Mesenchymal stem cell (in vitro differentiated cells and primary cell): ENCODE measurements at regions not wholly inside any gene's neighbourhood (a gene's known extent, or its start where the extent isn't known, plus 50 kb on each side); places are given as distances from the start of the nearest gene placed in this dataset.

Experiments used
- DNase-seq: peaks from one replicate; pipeline ENCODE4 v3.0.0-alpha.2; 2013
- H2AFZ ChIP-seq: one replicate; pipeline ENCODE4 v1.6.1; 2013; ENCODE audit warnings: low read depth, mild to moderate bottlenecking, control low read depth, inconsistent platforms, low read length, moderate library complexity
- H2AK5ac ChIP-seq: 2 replicates; pipeline ENCODE4 v1.6.1; 2013; ENCODE audit warnings: low read length, moderate library complexity, mild to moderate bottlenecking, inconsistent platforms; ENCODE audit not compliant: severe bottlenecking
- H2BK120ac ChIP-seq: one replicate; pipeline ENCODE4 v1.6.1; 2013; ENCODE audit warnings: low read depth, mild to moderate bottlenecking, inconsistent platforms, low read length, moderate library complexity
- H2BK12ac ChIP-seq, 2 experiments: one replicate each; pipeline ENCODE4 v1.6.1; 2013; ENCODE audit warnings: inconsistent platforms in 2 of 2, low read length in 2 of 2, mild to moderate bottlenecking in 2 of 2, moderate library complexity in 2 of 2, control low read depth in 1 of 2
- H2BK15ac ChIP-seq: one replicate; pipeline ENCODE4 v1.6.1; 2013; ENCODE audit warnings: mild to moderate bottlenecking, low read depth, inconsistent platforms; ENCODE audit not compliant: poor library complexity, severe bottlenecking
- H2BK5ac ChIP-seq: 2 replicates; pipeline ENCODE4 v1.6.1; 2013; ENCODE audit warnings: low read depth, mild to moderate bottlenecking, low read length, control low read depth, inconsistent platforms; ENCODE audit not compliant: poor library complexity, severe bottlenecking
- H3K14ac ChIP-seq, 2 experiments: one replicate each; pipeline ENCODE4 v1.6.1; 2013; ENCODE audit warnings: inconsistent platforms in 2 of 2, low read length in 2 of 2, control low read depth in 1 of 2, mild to moderate bottlenecking in 1 of 2, moderate library complexity in 1 of 2
- H3K18ac ChIP-seq, 2 experiments: one replicate each; pipeline ENCODE4 v1.6.1; 2013; ENCODE audit warnings: inconsistent platforms in 2 of 2, low read length in 2 of 2, control low read depth in 1 of 2, low read depth in 1 of 2, mild to moderate bottlenecking in 1 of 2
- H3K23ac ChIP-seq, 2 experiments: one replicate each; pipeline ENCODE4 v1.6.1; 2013; ENCODE audit warnings: inconsistent platforms in 2 of 2, low read length in 2 of 2, mild to moderate bottlenecking in 2 of 2, moderate library complexity in 2 of 2, control low read depth in 1 of 2
- H3K27ac ChIP-seq: 2 replicates; pipeline ENCODE4 v1.5.1; 2013; ENCODE audit warnings: mild to moderate bottlenecking, moderate library complexity, low read length, control low read depth, inconsistent platforms; ENCODE audit not compliant: poor library complexity, severe bottlenecking
- H3K27me3 ChIP-seq, 2 experiments: 2 replicates each; pipeline versions ENCODE4 v1.6.1 to v1.7.0; 2013; ENCODE audit warnings: low read length in 2 of 2, mild to moderate bottlenecking in 2 of 2, moderate library complexity in 2 of 2, control low read depth in 1 of 2, inconsistent platforms in 1 of 2; ENCODE audit not compliant: control insufficient read depth in 1 of 2, insufficient read depth in 1 of 2
- H3K36me3 ChIP-seq, 2 experiments: 2 replicates each; pipeline versions ENCODE4 v1.6.1 to v1.7.0; 2013; ENCODE audit warnings: low read length in 2 of 2, control low read depth in 1 of 2, inconsistent platforms in 1 of 2, low read depth in 1 of 2, mild to moderate bottlenecking in 1 of 2; ENCODE audit not compliant: insufficient read depth in 2 of 2, control insufficient read depth in 1 of 2
- H3K4ac ChIP-seq, 2 experiments: one replicate each; pipeline ENCODE4 v1.6.1; 2013; ENCODE audit warnings: inconsistent platforms in 2 of 2, low read length in 2 of 2, mild to moderate bottlenecking in 2 of 2, moderate library complexity in 2 of 2, control low read depth in 1 of 2, low read depth in 1 of 2
- H3K4me1 ChIP-seq: 2 replicates; pipeline ENCODE4 v1.6.1; 2013; ENCODE audit warnings: low read depth, low read length, control low read depth; ENCODE audit not compliant: control insufficient read depth, insufficient read depth
- H3K4me2 ChIP-seq: 2 replicates; pipeline ENCODE4 v1.6.1; 2013; ENCODE audit warnings: low read length, mild to moderate bottlenecking, inconsistent platforms; ENCODE audit not compliant: poor library complexity, severe bottlenecking
- H3K4me3 ChIP-seq, 2 experiments: 2 replicates each; pipeline versions ENCODE4 v1.5.1 to v1.7.0; 2013; ENCODE audit warnings: low read length in 2 of 2, mild to moderate bottlenecking in 2 of 2, control low read depth in 1 of 2, low read depth in 1 of 2; ENCODE audit not compliant: insufficient read depth in 1 of 2
- H3K79me1 ChIP-seq: replicated peaks from 2 replicates; pipeline ENCODE4 v1.6.1; 2013; ENCODE audit warnings: mild to moderate bottlenecking, control low read depth, low read length, inconsistent platforms; ENCODE audit not compliant: poor library complexity, severe bottlenecking
- H3K9ac ChIP-seq: 2 replicates; pipeline ENCODE4 v1.7.0; 2013; ENCODE audit warnings: mild to moderate bottlenecking, low read length, moderate library complexity
- H3K9me3 ChIP-seq: 2 replicates; pipeline ENCODE4 v1.7.0; 2013; ENCODE audit warnings: mild to moderate bottlenecking, low read length; ENCODE audit not compliant: control insufficient read depth
- H4K8ac ChIP-seq: one replicate; pipeline ENCODE4 v1.6.1; 2013; ENCODE audit warnings: inconsistent platforms, mild to moderate bottlenecking, low read length, moderate library complexity
- H4K91ac ChIP-seq: one replicate; pipeline ENCODE4 v1.6.1; 2013; ENCODE audit warnings: mild to moderate bottlenecking, low read length, inconsistent platforms
- WGBS: methylation state at CpG from one replicate; pipeline ENCODE4 v1.1.7; 2013; ENCODE audit warnings: mixed read lengths; 5-methylcytosine and 5-hydroxymethylcytosine counted together

DNA sequence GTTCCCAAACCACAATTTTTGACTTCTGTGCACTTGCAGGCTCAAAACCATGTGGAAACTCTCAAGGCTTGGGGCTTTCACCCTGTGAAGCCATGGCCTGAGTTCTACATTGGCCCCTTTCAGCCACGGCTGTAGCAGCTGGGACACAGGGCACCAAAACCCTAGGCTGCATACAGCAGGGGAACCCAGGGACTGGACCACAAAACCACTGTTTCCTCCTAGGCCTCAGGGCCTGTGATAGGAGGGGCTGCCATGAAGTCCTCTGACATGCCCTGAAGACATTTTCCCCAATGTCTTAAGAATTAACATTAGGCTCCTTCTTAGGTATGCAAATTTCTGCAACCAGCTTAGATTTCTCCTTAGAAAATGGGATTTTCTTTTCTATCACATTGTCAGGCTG lies 312.1 kb upstream of the TUSC1 start:
- no peak overlapping the region for H4K91ac ChIP-seq
- H3K9me3 ChIP-seq: peaks cover 34% of the 10 kb centered on the region
- 91% methylated on average over 1 of the region's 1 CpG for WGBS
- no peak overlapping the region for H2BK120ac ChIP-seq
- no peak overlapping the region for H2AFZ ChIP-seq
- H3K9ac ChIP-seq: no peak overlapping the region
- H2AK5ac ChIP-seq: no peak overlapping the region
- H3K4me3 ChIP-seq: no peak overlapping the region
- H2BK15ac ChIP-seq: no peak overlapping the region
- no peaks in the 10 kb centered on the region for H3K4me1 ChIP-seq
- no peak overlapping the region for H2BK5ac ChIP-seq
- H3K79me1 ChIP-seq: no peaks in the 10 kb centered on the region
- H3K27ac ChIP-seq: no peak overlapping the region
- H3K4ac ChIP-seq: no peak overlapping the region
- DNase-seq: no peak
- H3K23ac ChIP-seq: no peak overlapping the region
- no peaks in the 10 kb centered on the region for H3K36me3 ChIP-seq
- H3K4me2 ChIP-seq: no peak overlapping the region
- no peak overlapping the region for H4K8ac ChIP-seq
- H2BK12ac ChIP-seq: no peak overlapping the region
- no peak overlapping the region for H3K14ac ChIP-seq
- H3K27me3 ChIP-seq: no peaks in the 10 kb centered on the region
- no peak overlapping the region for H3K18ac ChIP-seq

DNA sequence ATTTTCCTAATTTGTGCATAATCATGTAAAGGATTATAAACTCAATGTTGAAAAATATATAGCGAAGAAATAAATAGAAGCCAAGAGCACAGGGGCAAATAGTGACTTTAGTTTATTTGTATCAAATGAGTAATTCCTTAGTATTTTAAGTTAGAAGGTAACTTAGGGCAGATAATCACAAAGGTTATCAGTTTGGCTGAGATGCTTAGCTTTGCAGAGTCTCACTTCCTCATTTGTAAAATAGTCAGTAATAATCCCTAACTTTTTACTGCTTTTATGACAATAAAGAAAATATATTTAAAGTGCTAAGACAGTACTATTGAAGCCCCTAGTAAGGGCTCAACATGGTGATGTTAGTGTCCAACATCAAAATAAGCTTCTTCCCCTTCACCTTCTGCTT lies 297.4 kb upstream of the TUSC1 start:
- H2AK5ac ChIP-seq: no peak overlapping the region
- no peak overlapping the region for H3K27ac ChIP-seq
- H3K4me3 ChIP-seq: no peak overlapping the region
- no peak overlapping the region for H3K14ac ChIP-seq
- H3K9ac ChIP-seq: no peak overlapping the region
- no peak overlapping the region for H2AFZ ChIP-seq
- H3K9me3 ChIP-seq: peaks cover 18% of the 10 kb centered on the region
- no peak overlapping the region for H4K8ac ChIP-seq
- no peaks in the 10 kb centered on the region for H3K36me3 ChIP-seq
- H2BK12ac ChIP-seq: no peak overlapping the region
- H3K4me1 ChIP-seq: no peaks in the 10 kb centered on the region
- no peaks in the 10 kb centered on the region for H3K27me3 ChIP-seq
- no peak overlapping the region for H2BK5ac ChIP-seq
- no peak overlapping the region for H2BK15ac ChIP-seq
- no peak overlapping the region for H4K91ac ChIP-seq
- no peak for DNase-seq
- H3K79me1 ChIP-seq: no peaks in the 10 kb centered on the region
- no peak overlapping the region for H3K4ac ChIP-seq
- no peak overlapping the region for H3K23ac ChIP-seq
- no peak overlapping the region for H3K18ac ChIP-seq
- no peak overlapping the region for H2BK120ac ChIP-seq
- no peak overlapping the region for H3K4me2 ChIP-seq
- WGBS: 100% methylated on average over 1 of the region's 1 CpG

DNA sequence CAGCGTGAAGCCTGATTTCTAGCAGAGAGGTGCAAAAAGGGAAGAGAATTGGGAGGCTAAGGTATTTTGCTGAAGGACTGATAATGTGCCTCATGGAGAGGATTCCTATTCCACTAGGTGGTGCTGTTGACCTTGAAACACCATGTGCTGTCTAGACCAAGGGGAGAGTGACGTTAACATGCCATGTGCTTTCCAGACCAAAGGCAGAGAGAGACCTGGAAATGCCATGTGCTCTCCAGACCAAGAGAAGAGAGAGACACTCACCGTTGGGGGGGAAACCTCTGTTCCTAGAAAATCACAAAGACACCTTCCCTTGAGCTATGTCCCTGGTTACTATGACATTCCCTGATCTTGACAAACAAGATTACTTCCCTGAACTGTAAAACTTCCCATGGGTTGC lies 286.0 kb upstream of the TUSC1 start:
- Histone ChIP-seq H2AK5ac (peak overlapping the region; percentile 18), H3K9me3 (peaks cover 10% of the 10 kb centered on the region), H3K36me3 (no peaks in the 10 kb centered on the region), H3K9ac (no peak overlapping the region), H3K4ac (no peak overlapping the region), H3K27ac (no peak overlapping the region), H2BK12ac (peak overlapping the region in 1 of 2 experiments; percentile 7), H2BK5ac (no peak overlapping the region), H4K8ac (no peak overlapping the region), H3K4me2 (no peak overlapping the region), H3K79me1 (no peaks in the 10 kb centered on the region), H3K23ac (no peak overlapping the region), H2BK15ac (no peak overlapping the region), H2AFZ (no peak overlapping the region), H3K4me1 (no peaks in the 10 kb centered on the region), H3K14ac (no peak overlapping the region), H2BK120ac (no peak overlapping the region), H4K91ac (no peak overlapping the region), H3K4me3 (no peak overlapping the region), H3K18ac (no peak overlapping the region), H3K27me3 (no peaks in the 10 kb centered on the region)
- DNase-seq: peak; percentile 87
- 6% methylated on average over 3 of the region's 3 CpGs for WGBS

DNA sequence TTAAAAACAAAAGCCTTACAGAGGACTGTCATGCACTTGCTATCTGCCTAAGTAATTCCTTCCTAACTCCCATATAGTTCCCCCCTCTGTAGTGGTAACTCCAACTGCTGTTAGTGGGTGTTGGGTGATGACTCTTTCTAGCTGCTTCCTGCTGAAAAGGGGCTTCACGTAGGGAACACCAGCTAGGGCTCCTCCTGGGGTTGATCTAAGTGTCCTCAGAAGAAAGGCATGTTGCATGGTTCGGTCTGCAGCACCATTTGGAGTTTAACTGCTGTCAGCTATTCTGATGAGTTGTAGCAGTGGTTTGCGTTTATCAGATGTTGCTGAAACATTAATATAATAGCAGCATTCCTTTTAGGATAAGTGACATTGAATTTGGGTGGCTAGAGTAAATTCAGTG lies 281.9 kb upstream of the TUSC1 start:
- WGBS: 85% methylated on average over 3 of the region's 3 CpGs
- DNase-seq: no peak
- no peaks in the 10 kb centered on the region for H3K79me1 ChIP-seq
- no peak overlapping the region for H2BK120ac ChIP-seq
- no peak overlapping the region for H3K23ac ChIP-seq
- H3K14ac ChIP-seq: peak overlapping the region in 1 of 2 experiments; percentile 48
- no peaks in the 10 kb centered on the region for H3K36me3 ChIP-seq
- no peak overlapping the region for H2BK15ac ChIP-seq
- H3K9me3 ChIP-seq: peaks cover 4% of the 10 kb centered on the region
- H3K9ac ChIP-seq: no peak overlapping the region
- H2BK5ac ChIP-seq: no peak overlapping the region
- H3K18ac ChIP-seq: no peak overlapping the region
- H3K4me3 ChIP-seq: no peak overlapping the region
- no peaks in the 10 kb centered on the region for H3K27me3 ChIP-seq
- H3K4me1 ChIP-seq: no peaks in the 10 kb centered on the region
- no peak overlapping the region for H2BK12ac ChIP-seq
- no peak overlapping the region for H3K4ac ChIP-seq
- H3K27ac ChIP-seq: no peak overlapping the region
- H4K8ac ChIP-seq: no peak overlapping the region
- H2AK5ac ChIP-seq: no peak overlapping the region
- H2AFZ ChIP-seq: no peak overlapping the region
- no peak overlapping the region for H4K91ac ChIP-seq
- no peak overlapping the region for H3K4me2 ChIP-seq
